PC-9 (cell line): ENCODE measurements at regions not wholly inside any gene's neighbourhood (a gene's known extent, or its start where the extent isn't known, plus 50 kb on each side); places are given as distances from the start of the nearest gene placed in this dataset.

ENCODE experiments used
- BruUV-seq: library from RNA; stranded (reverse); fragments of 400-500 nt; replicated peaks from 2 replicates; lab custom pipeline; 2021; lab: Mats Ljungman, UMichigan
- CTCF ChIA-PET: fragments of 300-600 bp; sonication (Branson Sonifier 250); formaldehyde crosslinking; loops from one replicate; lab custom pipeline; 2022; ENCODE audit warnings: antibody characterized with exemption; lab: Charles Lee
- POLR2A ChIA-PET: fragments of 300-600 bp; sonication (Branson Sonifier 250); formaldehyde crosslinking; loops from one replicate; lab custom pipeline; 2022; ENCODE audit warnings: antibody characterized with exemption; ENCODE audit not compliant: unreplicated experiment; lab: Charles Lee
- DNase-seq, 2 experiments: peaks; one replicate each; pipeline versions ENCODE4 v3.0.0 to v3.0.0-alpha.2; 2015 to 2022; ENCODE audit warnings: mixed read lengths in 1 of 2
- H2AFZ ChIP-seq: fragments of 200-600 bp; sonication (generic); 2 replicates; pipeline ENCODE4 v1.8.1; 2017; ENCODE audit warnings: antibody characterized with exemption
- H3F3A ChIP-seq: fragments of 200-600 bp; sonication (generic); 2 replicates; pipeline ENCODE4 v1.8.1; 2017; ENCODE audit warnings: antibody characterized with exemption, mild to moderate bottlenecking, low read depth; ENCODE audit not compliant: insufficient read depth
- H3K27ac ChIP-seq: fragments of 200-600 bp; sonication (generic); 2 replicates; pipeline ENCODE4 v1.6.1; 2016; ENCODE audit warnings: mixed run types
- H3K27me3 ChIP-seq: fragments of 200-600 bp; sonication (generic); 2 replicates; pipeline ENCODE4 v1.6.1; 2016; ENCODE audit warnings: low read depth, mixed run types; ENCODE audit not compliant: insufficient read depth
- H3K36me3 ChIP-seq: fragments of 200-600 bp; sonication (generic); 2 replicates; pipeline ENCODE4 v1.6.1; 2016; ENCODE audit warnings: low read depth, mixed run types
- H3K4me1 ChIP-seq: fragments of 200-600 bp; sonication (generic); replicated peaks from 2 replicates; pipeline ENCODE4 v1.6.1; 2016; ENCODE audit warnings: mixed run types; ENCODE audit not compliant: insufficient read depth
- H3K4me2 ChIP-seq: fragments of 200-600 bp; sonication (generic); 2 replicates; pipeline ENCODE4 v1.6.1; 2017; ENCODE audit warnings: mixed run types
- H3K4me3 ChIP-seq: fragments of 200-600 bp; sonication (generic); 2 replicates; pipeline ENCODE4 v1.6.1; 2016; ENCODE audit warnings: mixed run types
- H3K79me2 ChIP-seq: fragments of 200-600 bp; sonication (generic); 2 replicates; pipeline ENCODE4 v1.6.1; 2017; ENCODE audit warnings: low read depth, mixed run types
- H3K9me2 ChIP-seq: fragments of 200-600 bp; sonication (generic); 2 replicates; pipeline ENCODE4 v1.8.1; 2017; ENCODE audit warnings: mild to moderate bottlenecking; ENCODE audit not compliant: insufficient read depth
- H3K9me3 ChIP-seq: fragments of 200-600 bp; sonication (generic); 2 replicates; pipeline ENCODE4 v1.8.1; 2016; ENCODE audit warnings: low read depth; ENCODE audit not compliant: insufficient read depth
- H4K20me1 ChIP-seq: fragments of 200-600 bp; sonication (generic); 2 replicates; pipeline ENCODE4 v1.8.1; 2017; ENCODE audit not compliant: insufficient read depth
- CTCF ChIP-seq: fragments of 200-600 bp; sonication (generic); conservative IDR thresholded peaks from 2 replicates; pipeline ENCODE4 v1.6.1; 2017; ENCODE audit warnings: mixed run types, antibody characterized with exemption, mild to moderate bottlenecking, moderate library complexity
- EZH2 ChIP-seq: fragments of 200-600 bp; sonication (generic); IDR thresholded peaks from 2 replicates; pipeline ENCODE4 v1.8.0; 2017; ENCODE audit warnings: antibody characterized with exemption, low read depth
- intact Hi-C: fragments of 100-400 bp; cut with micrococcal nuclease; formaldehyde crosslinking; loops from one replicate; pipeline ENCODE4 v1.10.0; 2022; ENCODE audit not compliant: unreplicated experiment

- H3F3A ChIP-seq: no peaks in the 10 kb centered on the region
- no peaks in the 10 kb centered on the region for H3K9me3 ChIP-seq
- H3K36me3 ChIP-seq: no peaks in the 10 kb centered on the region
- no TSS peak for BruUV-seq
- no peak overlapping the region for H2AFZ ChIP-seq
- H3K9me2 ChIP-seq: no peaks in the 10 kb centered on the region
- peak in 1 of 2 experiments; percentile 21 for DNase-seq
- no peaks in the 10 kb centered on the region for H3K79me2 ChIP-seq
- H3K27ac ChIP-seq: no peak overlapping the region
- H3K4me3 ChIP-seq: no peak overlapping the region
- intact Hi-C loops: no loop called here
- no peaks in the 10 kb centered on the region for H3K27me3 ChIP-seq
- POLR2A ChIA-PET: no interaction called here
- H3K4me2 ChIP-seq: no peak overlapping the region
- no peak for TF ChIP-seq EZH2
- TF ChIP-seq CTCF: no peak
- peaks cover 10% of the 10 kb centered on the region for H3K4me1 ChIP-seq
- CTCF ChIA-PET: no interaction called here
- no peaks in the 10 kb centered on the region for H4K20me1 ChIP-seq
These were observed 502.8 kb downstream of the COG6 start for GRCh38 chr13:40158218-40158617.

GRCh38 chr13:40158757-40159156, 503.3 kb downstream of the COG6 start:
- Histone ChIP-seq H2AFZ (no peak overlapping the region), H3K36me3 (no peaks in the 10 kb centered on the region), H3K4me2 (no peak overlapping the region), H3K79me2 (no peaks in the 10 kb centered on the region), H3K27me3 (no peaks in the 10 kb centered on the region), H3K9me3 (no peaks in the 10 kb centered on the region), H3K9me2 (no peaks in the 10 kb centered on the region), H4K20me1 (no peaks in the 10 kb centered on the region), H3K4me3 (no peak overlapping the region), H3K27ac (no peak overlapping the region), H3K4me1 (peaks cover 15% of the 10 kb centered on the region), H3F3A (no peaks in the 10 kb centered on the region)
- TF ChIP-seq EZH2 (no peak), CTCF (no peak)
- ChIA-PET CTCF (no interaction called here), POLR2A (no interaction called here)
- intact Hi-C loops: no loop called here
- DNase-seq: no peak
- no TSS peak for BruUV-seq

GRCh38 chr13:40159736-40160135, 504.3 kb downstream of the COG6 start:
- ChIA-PET CTCF (no interaction called here), POLR2A (no interaction called here)

More at GRCh38 chr13:40159736-40160135, 504.3 kb downstream of the COG6 start:
- Histone ChIP-seq H3K27me3 (no peaks in the 10 kb centered on the region), H3K36me3 (no peaks in the 10 kb centered on the region), H3K27ac (no peak overlapping the region), H3K9me3 (no peaks in the 10 kb centered on the region), H3K4me3 (no peak overlapping the region), H3K9me2 (no peaks in the 10 kb centered on the region), H3K4me1 (peaks cover 25% of the 10 kb centered on the region), H2AFZ (no peak overlapping the region), H3K79me2 (no peaks in the 10 kb centered on the region), H4K20me1 (no peaks in the 10 kb centered on the region), H3K4me2 (no peak overlapping the region), H3F3A (no peaks in the 10 kb centered on the region)
- no TSS peak for BruUV-seq
- TF ChIP-seq CTCF (no peak), EZH2 (no peak)
- intact Hi-C loops: no loop called here
- DNase-seq: no peak
